ENCODE measurements at regions not wholly inside any gene's neighbourhood (a gene's known extent, or its start where the extent isn't known, plus 50 kb on each side); places are given as distances from the start of the nearest gene placed in this dataset.

DNA sequence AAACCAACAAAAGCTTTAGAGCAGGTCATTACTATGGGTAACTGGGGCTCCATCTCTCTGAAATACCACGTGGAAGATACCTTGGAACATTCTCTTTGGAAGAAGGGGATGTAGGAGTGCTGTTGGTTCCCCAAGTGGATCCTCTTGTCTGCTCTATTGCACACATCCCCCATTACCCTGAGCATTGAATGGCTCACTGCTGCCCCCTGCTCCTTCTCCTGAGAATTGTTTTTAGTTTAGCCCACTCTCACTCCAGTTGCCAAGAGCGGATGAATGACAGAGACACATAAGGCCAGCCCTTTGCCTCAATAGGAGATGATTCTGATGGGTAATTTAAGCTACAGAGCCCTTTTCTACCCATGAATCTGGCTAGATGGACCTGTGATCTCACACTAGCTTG is 135.6 kb upstream of the SUCLG2 start:
- no peaks in the 10 kb centered on the region for H3K4me1 Mint-ChIP-seq (ENCODE audit: low read depth)
- no peaks in the 10 kb centered on the region for H3K27me3 Mint-ChIP-seq
- no peaks in the 10 kb centered on the region for H3K9me3 Mint-ChIP-seq
- no peak overlapping the region for H3K27ac Mint-ChIP-seq
- no peak overlapping the region for H3K4me3 Mint-ChIP-seq
- no peaks in the 10 kb centered on the region for H3K36me3 Mint-ChIP-seq (ENCODE audit: low read depth)
- intact Hi-C loops (cut with micrococcal nuclease): loop anchor here (1.0 to 2.0 kb wide), 2 partner anchors 409 to 676 kb away; no protein-coding TSS in a partner anchor

DNA sequence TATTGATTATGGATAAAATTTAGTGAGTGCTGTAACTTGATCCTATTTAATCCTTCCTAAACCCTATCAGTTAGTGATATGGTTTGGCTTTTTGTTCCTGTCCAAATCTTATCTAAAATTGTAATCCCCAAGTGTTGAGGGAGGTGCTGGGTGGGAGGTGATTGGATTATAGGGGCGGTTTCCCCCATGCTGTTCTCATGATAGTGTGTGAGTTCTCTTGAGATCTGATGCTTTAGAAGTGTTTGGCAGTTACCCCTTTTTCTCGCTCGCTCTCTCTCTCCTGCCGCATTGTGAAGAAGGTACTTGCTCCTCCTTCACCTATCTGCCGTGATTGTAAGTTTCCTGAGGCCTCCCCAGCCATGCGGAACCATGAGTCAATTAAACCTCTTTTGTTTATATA is 134.0 kb upstream of the SUCLG2 start:
- Mint-ChIP-seq H3K9me3 (no peaks in the 10 kb centered on the region), H3K4me1 (ENCODE audit: low read depth) (no peaks in the 10 kb centered on the region), H3K4me3 (no peak overlapping the region), H3K36me3 (ENCODE audit: low read depth) (no peaks in the 10 kb centered on the region), H3K27me3 (no peaks in the 10 kb centered on the region), H3K27ac (no peak overlapping the region)
- intact Hi-C loops (cut with micrococcal nuclease): no loop called here

DNA sequence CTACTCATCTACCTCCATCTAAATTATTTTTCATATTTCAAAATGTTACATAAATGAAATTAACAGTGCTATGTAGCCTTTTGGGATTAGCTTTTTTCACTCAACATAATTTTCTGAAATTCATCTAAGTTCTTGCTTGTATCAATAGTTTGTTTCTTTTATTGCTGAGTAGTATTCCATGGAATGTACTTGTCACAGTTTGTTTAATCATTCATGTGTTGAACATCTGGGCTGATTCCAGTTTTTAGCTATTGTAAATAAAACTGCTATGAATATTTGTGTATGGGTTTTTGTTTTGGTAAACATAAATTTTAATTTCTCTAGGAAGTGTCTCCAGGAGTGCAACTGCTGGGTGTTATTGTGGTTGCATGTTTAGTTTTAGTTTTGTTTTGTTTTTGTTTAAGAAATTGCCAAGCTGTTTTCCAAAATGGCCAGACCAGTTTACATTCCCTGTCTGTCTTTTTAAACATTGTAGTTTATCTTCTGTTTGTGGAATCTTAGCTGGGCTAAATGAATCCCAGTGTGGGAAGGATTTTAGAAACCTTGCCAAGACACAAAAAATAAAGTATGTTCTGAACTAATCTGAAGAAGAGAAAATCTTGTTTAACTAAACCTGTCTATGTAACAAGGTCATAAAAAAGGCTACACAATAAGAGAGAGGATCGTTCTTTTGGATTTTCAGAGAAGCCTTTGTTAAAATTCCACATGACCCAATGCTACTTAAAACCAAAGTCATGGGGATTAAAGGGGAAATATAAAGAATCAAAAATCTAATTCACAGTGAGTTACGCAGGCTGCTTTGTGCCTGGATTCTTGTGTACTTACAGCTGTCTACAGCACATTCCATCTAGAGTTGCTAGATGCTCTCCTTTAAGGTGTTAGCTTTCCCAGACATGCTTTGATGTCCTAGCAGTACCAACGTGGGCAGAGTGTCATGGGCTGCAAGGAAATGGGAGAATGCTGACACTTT is 129.2 kb upstream of the SUCLG2 start:
- Mint-ChIP-seq H3K36me3 (ENCODE audit: low read depth) (no peaks in the 10 kb centered on the region), H3K27ac (no peak overlapping the region), H3K9me3 (no peaks in the 10 kb centered on the region), H3K27me3 (no peaks in the 10 kb centered on the region), H3K4me3 (no peak overlapping the region), H3K4me1 (ENCODE audit: low read depth) (no peaks in the 10 kb centered on the region)
- intact Hi-C loops (cut with micrococcal nuclease): no loop called here

DNA sequence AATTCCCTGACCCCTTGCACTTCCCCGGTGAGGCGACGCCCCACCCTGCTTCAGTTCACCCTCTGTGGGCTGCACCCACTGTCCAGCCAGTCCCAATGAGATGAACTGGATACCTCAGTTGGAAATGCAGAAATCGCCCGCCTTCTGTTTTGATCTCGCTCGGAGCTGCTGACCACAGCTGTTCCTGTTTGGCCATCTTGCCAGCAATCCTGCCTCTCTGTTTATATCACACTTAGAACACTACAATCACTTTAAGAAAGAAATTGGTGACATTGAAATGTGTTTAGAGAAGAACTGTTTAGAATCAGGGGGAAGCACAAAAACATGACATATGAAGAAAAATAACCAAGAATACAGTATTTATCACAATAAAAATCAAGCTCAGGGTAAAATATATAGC is 127.5 kb upstream of the SUCLG2 start:
- H3K4me3 Mint-ChIP-seq: no peak overlapping the region
- H3K27me3 Mint-ChIP-seq: no peaks in the 10 kb centered on the region
- H3K27ac Mint-ChIP-seq: no peak overlapping the region
- H3K9me3 Mint-ChIP-seq: no peaks in the 10 kb centered on the region
- no peaks in the 10 kb centered on the region for H3K36me3 Mint-ChIP-seq (ENCODE audit: low read depth)
- intact Hi-C loops (cut with micrococcal nuclease): no loop called here
- no peaks in the 10 kb centered on the region for H3K4me1 Mint-ChIP-seq (ENCODE audit: low read depth)

DNA sequence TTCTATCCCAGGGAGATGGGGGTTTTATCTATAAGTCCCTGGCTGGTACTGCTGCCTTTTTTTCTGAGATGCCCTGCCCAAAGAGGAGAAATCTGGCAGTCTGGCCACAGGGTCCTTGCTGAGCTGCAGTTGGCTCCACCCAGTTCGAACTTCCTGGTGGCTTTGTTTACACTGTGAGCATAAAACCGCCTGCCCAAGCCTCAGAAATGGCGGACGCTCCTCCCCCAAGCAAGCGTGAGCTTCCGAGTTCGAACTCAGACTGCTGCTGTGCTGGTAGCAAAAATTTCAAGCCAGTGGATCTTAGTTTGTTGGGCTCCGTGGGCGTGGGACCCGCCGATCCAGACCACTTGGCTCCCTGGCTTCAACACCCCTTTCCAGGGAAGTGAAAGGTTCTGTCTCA is 126.8 kb upstream of the SUCLG2 start:
- H3K9me3 Mint-ChIP-seq: no peaks in the 10 kb centered on the region
- no peak overlapping the region for H3K27ac Mint-ChIP-seq
- intact Hi-C loops (cut with micrococcal nuclease): no loop called here
- H3K4me3 Mint-ChIP-seq: no peak overlapping the region
- H3K36me3 Mint-ChIP-seq (ENCODE audit: low read depth): no peaks in the 10 kb centered on the region
- no peaks in the 10 kb centered on the region for H3K27me3 Mint-ChIP-seq
- H3K4me1 Mint-ChIP-seq (ENCODE audit: low read depth): no peaks in the 10 kb centered on the region

DNA sequence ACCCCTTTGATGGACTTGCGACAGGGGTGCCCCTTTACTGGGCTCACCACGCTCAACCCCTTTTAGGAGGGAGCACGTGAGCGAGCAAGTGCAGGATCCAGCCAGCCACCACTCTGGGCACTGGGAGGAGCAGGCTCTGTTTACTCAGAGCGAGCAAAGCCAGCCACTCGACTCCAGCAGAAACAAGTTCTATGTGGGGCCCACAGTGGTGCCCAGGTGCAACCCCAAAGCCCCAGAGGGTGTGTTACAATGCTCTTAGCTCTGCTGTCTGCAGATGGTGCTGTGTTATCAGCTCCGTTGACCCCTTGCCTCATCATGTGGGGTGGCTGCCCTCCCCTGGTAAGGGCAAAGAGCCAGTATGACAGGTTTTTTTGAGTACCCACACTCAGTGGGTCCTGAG is 120.3 kb upstream of the SUCLG2 start:
- H3K9me3 Mint-ChIP-seq: no peaks in the 10 kb centered on the region
- intact Hi-C loops (cut with micrococcal nuclease): no loop called here
- no peak overlapping the region for H3K27ac Mint-ChIP-seq

DNA sequence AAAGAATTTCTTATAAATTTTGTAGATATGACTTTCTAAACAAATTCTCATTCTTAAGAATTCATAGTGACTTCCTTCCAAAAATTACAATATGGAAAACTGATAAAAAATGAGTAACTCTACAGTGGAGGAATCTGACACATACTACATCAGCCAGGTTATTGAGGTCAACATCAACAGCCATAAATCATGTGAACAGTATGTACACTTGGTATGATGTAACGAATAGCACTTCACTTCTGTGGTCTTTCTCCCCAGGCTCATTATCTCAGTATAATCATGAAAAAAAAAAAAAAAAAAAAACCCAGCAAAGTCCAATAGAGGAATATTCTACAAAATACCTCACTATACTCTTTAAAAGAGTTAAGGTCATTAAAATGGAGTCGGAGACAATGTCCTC is 111.2 kb upstream of the SUCLG2 start:
- intact Hi-C loops (cut with micrococcal nuclease): no loop called here
- Mint-ChIP-seq H3K27me3 (no peaks in the 10 kb centered on the region), H3K4me1 (ENCODE audit: low read depth) (no peaks in the 10 kb centered on the region), H3K9me3 (peaks cover 43% of the 10 kb centered on the region), H3K4me3 (no peak overlapping the region), H3K27ac (no peak overlapping the region), H3K36me3 (ENCODE audit: low read depth) (no peaks in the 10 kb centered on the region)

More for the DNA sequence above, 120.3 kb upstream of the SUCLG2 start:
- Mint-ChIP-seq H3K4me1 (ENCODE audit: low read depth) (no peaks in the 10 kb centered on the region), H3K4me3 (no peak overlapping the region), H3K27me3 (no peaks in the 10 kb centered on the region), H3K36me3 (ENCODE audit: low read depth) (no peaks in the 10 kb centered on the region)

DNA sequence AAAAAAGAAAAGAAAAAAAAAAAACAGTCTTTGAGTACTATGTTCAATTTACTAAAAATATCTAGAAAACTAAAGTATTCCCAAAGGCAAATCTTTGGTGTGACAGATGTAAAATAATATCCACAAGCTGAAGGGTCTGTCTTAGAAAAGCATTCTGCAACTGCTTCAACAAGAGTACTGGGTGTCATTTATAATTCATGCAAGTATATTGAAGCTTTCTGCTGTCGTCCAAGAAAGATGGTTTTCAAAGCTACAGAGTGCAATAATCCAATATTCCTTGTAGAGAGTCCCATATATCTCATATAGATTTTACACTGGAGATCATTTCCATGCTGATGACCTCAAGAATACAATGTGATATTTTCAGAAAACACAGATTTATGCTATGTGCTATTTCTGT is 90.9 kb upstream of the SUCLG2 start:
- H3K4me1 Mint-ChIP-seq (ENCODE audit: low read depth): no peaks in the 10 kb centered on the region
- no peak overlapping the region for H3K4me3 Mint-ChIP-seq
- no peaks in the 10 kb centered on the region for H3K36me3 Mint-ChIP-seq (ENCODE audit: low read depth)
- H3K27ac Mint-ChIP-seq: no peak overlapping the region
- intact Hi-C loops (cut with micrococcal nuclease): no loop called here
- no peaks in the 10 kb centered on the region for H3K9me3 Mint-ChIP-seq
- H3K27me3 Mint-ChIP-seq: no peaks in the 10 kb centered on the region

DNA sequence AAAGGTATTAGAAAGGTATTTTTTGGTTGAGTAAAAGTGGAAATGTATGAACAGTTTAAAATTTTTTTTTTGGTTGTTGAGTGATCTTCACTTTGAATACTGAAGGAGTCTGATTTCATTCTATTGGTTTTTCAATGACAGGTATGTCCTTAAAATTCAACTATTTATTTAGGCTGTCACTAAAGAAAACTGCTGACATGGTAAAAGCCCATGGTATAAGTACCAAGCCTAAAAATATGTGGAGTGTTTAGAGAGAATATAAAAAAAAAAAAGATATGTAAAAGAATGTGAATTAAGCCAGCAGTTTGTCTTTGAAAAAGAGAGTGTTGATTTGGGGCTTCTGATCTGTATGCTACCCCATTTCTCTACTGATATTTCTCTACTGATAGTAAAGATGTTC is 90.3 kb upstream of the SUCLG2 start:
- no peaks in the 10 kb centered on the region for H3K9me3 Mint-ChIP-seq
- no peak overlapping the region for H3K27ac Mint-ChIP-seq
- no peaks in the 10 kb centered on the region for H3K27me3 Mint-ChIP-seq
- intact Hi-C loops (cut with micrococcal nuclease): no loop called here
- no peaks in the 10 kb centered on the region for H3K36me3 Mint-ChIP-seq (ENCODE audit: low read depth)
- H3K4me3 Mint-ChIP-seq: no peak overlapping the region
- H3K4me1 Mint-ChIP-seq (ENCODE audit: low read depth): no peaks in the 10 kb centered on the region

DNA sequence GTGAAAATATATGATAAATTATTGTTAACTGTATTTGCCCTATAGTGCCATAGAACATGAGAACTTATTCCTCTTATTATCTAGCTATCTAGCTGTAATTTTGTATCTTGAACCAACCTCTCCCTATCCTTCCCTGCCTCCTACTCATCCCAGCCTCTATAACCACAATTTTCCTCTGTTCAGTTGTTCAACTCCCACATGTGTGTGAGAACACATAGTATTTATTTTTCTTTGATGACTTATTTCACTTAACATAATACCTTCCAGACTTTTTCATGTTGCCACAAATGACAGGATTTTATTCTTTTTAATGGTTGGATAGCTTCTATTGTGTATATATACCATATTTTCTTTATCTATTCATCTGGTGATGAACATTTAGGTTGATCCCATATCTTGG is 85.4 kb upstream of the SUCLG2 start:
- Mint-ChIP-seq H3K4me1 (ENCODE audit: low read depth) (no peaks in the 10 kb centered on the region), H3K9me3 (no peaks in the 10 kb centered on the region), H3K4me3 (no peak overlapping the region), H3K27me3 (no peaks in the 10 kb centered on the region), H3K27ac (no peak overlapping the region), H3K36me3 (ENCODE audit: low read depth) (no peaks in the 10 kb centered on the region)
- intact Hi-C loops (cut with micrococcal nuclease): no loop called here

DNA sequence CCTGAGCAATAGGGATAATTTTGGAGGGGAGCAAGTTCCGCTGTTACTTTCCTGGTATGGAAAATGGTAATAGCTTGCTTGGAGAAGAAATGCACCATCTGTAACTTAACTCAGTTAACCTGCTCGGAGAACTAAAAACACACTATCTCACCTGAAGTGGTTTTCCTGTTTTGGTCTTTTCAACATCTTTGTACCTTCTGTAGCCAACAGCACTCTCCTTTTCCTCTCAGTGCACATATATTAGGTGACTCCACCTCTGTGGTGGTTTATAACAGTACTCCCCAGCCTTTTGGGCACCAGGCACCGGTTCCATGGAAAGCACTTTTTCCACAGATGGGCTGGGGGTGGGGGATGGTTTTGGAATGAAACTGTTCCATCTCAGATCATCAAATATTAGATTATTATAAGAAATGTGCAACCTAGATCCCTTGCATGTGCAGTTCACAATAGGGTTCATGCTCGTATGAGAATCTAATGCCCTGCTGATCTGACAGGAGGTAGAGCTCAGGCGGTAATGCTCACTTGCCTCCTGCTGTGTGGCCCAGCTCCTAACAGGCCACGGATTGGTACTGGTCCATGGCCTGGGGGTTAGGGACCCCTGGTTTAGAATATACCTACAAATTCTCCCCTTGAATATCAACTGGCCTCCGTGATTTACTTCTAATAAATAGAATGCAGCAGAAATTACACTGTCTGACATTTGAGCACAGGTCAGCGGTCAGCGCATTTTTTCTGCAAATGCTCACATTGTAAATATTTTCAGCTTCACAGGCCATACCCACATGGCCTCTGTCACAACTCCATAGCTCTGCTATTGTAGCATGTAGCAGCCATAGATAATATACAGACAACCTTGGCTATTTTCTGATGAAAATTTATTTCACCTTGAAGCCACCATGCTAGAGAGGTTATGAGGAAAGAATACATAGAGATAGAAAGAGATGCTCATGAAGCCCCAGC is 83.8 kb upstream of the SUCLG2 start:
- H3K4me1 Mint-ChIP-seq (ENCODE audit: low read depth): no peaks in the 10 kb centered on the region
- H3K27me3 Mint-ChIP-seq: no peaks in the 10 kb centered on the region
- no peak overlapping the region for H3K4me3 Mint-ChIP-seq
- intact Hi-C loops (cut with micrococcal nuclease): no loop called here
- no peaks in the 10 kb centered on the region for H3K9me3 Mint-ChIP-seq
- no peaks in the 10 kb centered on the region for H3K36me3 Mint-ChIP-seq (ENCODE audit: low read depth)
- no peak overlapping the region for H3K27ac Mint-ChIP-seq

DNA sequence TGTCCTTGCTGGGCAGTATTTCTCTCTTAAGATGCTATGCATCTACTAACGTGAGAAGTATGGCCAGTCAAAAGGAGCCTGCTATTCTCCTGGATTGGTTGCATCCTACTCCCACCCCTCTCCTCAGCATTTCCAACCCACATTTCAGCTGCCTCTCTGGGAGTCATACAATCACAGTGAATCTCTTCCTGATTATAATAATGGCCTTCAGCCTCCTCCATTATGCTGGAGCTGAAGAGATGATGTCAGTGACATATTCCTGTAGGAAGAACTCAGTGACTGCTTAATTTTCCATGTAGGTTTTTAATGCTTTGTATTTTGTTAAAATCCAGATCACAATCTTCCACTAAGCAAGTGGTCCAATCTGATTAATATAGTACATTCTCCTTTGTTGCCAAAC is 82.7 kb upstream of the SUCLG2 start:
- no peaks in the 10 kb centered on the region for H3K36me3 Mint-ChIP-seq (ENCODE audit: low read depth)
- no peaks in the 10 kb centered on the region for H3K9me3 Mint-ChIP-seq
- intact Hi-C loops (cut with micrococcal nuclease): no loop called here
- no peak overlapping the region for H3K4me3 Mint-ChIP-seq
- no peaks in the 10 kb centered on the region for H3K4me1 Mint-ChIP-seq (ENCODE audit: low read depth)
- no peaks in the 10 kb centered on the region for H3K27me3 Mint-ChIP-seq
- no peak overlapping the region for H3K27ac Mint-ChIP-seq

DNA sequence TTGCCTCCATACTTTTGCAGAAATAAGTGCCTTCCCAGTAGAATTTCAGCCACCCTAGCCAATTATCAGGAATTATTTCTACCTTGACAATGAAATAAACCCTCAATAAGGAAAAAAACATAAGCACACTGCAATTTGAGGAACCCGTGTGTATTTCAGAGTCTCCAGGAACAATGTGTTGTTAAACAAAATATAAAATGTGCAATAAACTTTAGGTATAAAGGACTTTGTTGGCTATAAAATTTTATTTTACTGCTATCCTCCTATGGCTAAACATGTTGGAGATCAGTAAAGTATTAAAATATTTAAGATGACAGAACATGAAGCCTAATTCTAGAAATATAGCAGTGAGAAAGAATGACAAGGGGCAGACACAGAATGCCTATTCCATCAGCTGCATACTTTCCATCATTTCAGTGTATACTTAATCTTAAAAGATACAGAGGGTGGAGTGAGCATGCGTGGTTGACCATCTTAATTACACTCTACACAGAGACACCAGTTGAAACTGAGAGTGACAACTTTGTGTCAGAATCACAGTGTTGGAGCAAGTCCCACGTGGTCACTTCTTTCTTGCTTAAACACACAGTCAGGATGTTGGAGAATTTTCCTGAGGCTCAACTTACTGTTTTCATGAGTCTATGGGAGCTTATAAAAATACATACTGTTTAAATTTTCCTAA is 79.0 kb upstream of the SUCLG2 start:
- no peaks in the 10 kb centered on the region for H3K36me3 Mint-ChIP-seq (ENCODE audit: low read depth)
- H3K9me3 Mint-ChIP-seq: peaks cover 2% of the 10 kb centered on the region
- intact Hi-C loops (cut with micrococcal nuclease): no loop called here
- no peak overlapping the region for H3K4me3 Mint-ChIP-seq
- no peak overlapping the region for H3K27ac Mint-ChIP-seq
- H3K27me3 Mint-ChIP-seq: no peaks in the 10 kb centered on the region
- H3K4me1 Mint-ChIP-seq (ENCODE audit: low read depth): no peaks in the 10 kb centered on the region

DNA sequence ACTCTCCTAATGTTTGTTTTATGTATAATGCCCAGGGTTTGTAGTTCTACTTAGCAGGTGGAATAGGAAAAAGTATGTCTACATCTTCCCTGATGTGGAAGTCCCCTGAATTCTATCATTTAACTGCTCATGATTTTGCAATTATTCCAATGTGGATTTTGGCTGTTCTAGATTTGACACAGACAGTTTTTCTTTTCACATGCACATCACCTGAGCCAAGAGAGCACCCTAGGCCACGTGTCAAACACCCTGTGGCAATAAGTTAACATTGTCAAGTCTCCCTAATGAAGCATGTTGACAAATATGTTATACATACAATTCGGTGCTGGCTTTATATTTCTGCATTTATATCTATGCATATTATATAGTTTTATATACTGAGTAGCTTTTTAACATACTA is 70.0 kb upstream of the SUCLG2 start:
- H3K27ac Mint-ChIP-seq: no peak overlapping the region
- H3K4me1 Mint-ChIP-seq (ENCODE audit: low read depth): no peaks in the 10 kb centered on the region
- intact Hi-C loops (cut with micrococcal nuclease): no loop called here

More for the DNA sequence above, 70.0 kb upstream of the SUCLG2 start:
- H3K4me3 Mint-ChIP-seq: no peak overlapping the region
- H3K9me3 Mint-ChIP-seq: peaks cover 40% of the 10 kb centered on the region
- no peaks in the 10 kb centered on the region for H3K36me3 Mint-ChIP-seq (ENCODE audit: low read depth)
- no peaks in the 10 kb centered on the region for H3K27me3 Mint-ChIP-seq
